HCT116 (cell line): ENCODE measurements at regions not wholly inside any gene's neighbourhood (a gene's known extent, or its start where the extent isn't known, plus 50 kb on each side); places are given as distances from the start of the nearest gene placed in this dataset.

Experiments used
- ATAC-seq: fragments of 200-7000 bp; cut with Tn5 transposase; 2 replicates; pipeline ENCODE4 v1.9.1; 2020; ENCODE audit warnings: mild to moderate bottlenecking, moderate library complexity
- BruUV-seq: library from RNA; stranded (reverse); fragments of 400-500 nt; replicated peaks from 2 replicates; lab custom pipeline; 2021; lab: Mats Ljungman, UMichigan
- CTCF ChIA-PET: fragments of 300-600 bp; sonication (Branson Sonifier 250); formaldehyde crosslinking; loops from one replicate; lab custom pipeline; 2021; ENCODE audit warnings: antibody characterized with exemption; lab: Charles Lee
- POLR2A ChIA-PET: fragments of 300-600, 350-600 bp; sonication (Branson Sonifier 250); formaldehyde crosslinking; loops from one replicate; lab custom pipeline; 2021; ENCODE audit warnings: antibody characterized with exemption; lab: Charles Lee
- RAD21 ChIA-PET, 2 experiments: fragments of 300-600 bp; sonication (Branson Sonifier 250); formaldehyde crosslinking; loops; one replicate each; lab custom pipeline; 2023; ENCODE audit warnings: low total read pairs in 2 of 2; ENCODE audit not compliant: uncharacterized antibody in 2 of 2, unreplicated experiment in 2 of 2, low non-redundant PET in 1 of 2; lab: Charles Lee
- DNase-seq: peaks from one replicate; pipeline ENCODE4 v3.0.0-alpha.2; 2010; ENCODE audit warnings: low read depth, low spot score
- H2AFZ ChIP-seq: fragments of 200-600 bp; shearing (Covaris generic), sonication (generic); 2 replicates; pipeline ENCODE4 v1.6.1; 2017; ENCODE audit warnings: low read depth, mixed run types, mixed read lengths, antibody characterized with exemption, low read length; ENCODE audit not compliant: poor library complexity, severe bottlenecking
- H3K27ac ChIP-seq: 2 replicates; pipeline ENCODE4 v1.5.1; 2012; ENCODE audit warnings: low read depth, low read length
- H3K27me3 ChIP-seq: fragments of 200-600 bp; sonication (generic); 2 replicates; pipeline ENCODE4 v1.6.1; 2016; ENCODE audit warnings: mixed run types, low read length, mixed read lengths; ENCODE audit not compliant: insufficient read depth
- H3K36me3 ChIP-seq, 2 experiments: fragments of 200-500 bp in 1 of 2; fragments of 200-600 bp in 1 of 2; sonication (Bioruptor generic) in 1 of 2; sonication (generic) in 1 of 2; 2 replicates each; pipeline versions ENCODE4 v1.5.1 to v1.6.1; 2014 to 2016; ENCODE audit warnings: low read length in 2 of 2, inconsistent platforms in 1 of 2, mixed read lengths in 1 of 2, mixed run types in 1 of 2; ENCODE audit not compliant: insufficient read depth in 2 of 2, control insufficient read depth in 1 of 2
- H3K4me1 ChIP-seq, 2 experiments: fragments of 200-600 bp in 1 of 2; sonication (generic) in 1 of 2; 2 replicates each; pipeline versions ENCODE4 v1.5.1 to v1.6.1; 2012 to 2017; ENCODE audit warnings: low read length in 2 of 2, inconsistent platforms in 1 of 2, mild to moderate bottlenecking in 1 of 2, mixed read lengths in 1 of 2, mixed run types in 1 of 2, moderate library complexity in 1 of 2; ENCODE audit not compliant: insufficient read depth in 2 of 2, control insufficient read depth in 1 of 2
- H3K4me2 ChIP-seq: fragments of 200-600 bp; sonication (generic); 2 replicates; pipeline ENCODE4 v1.6.1; 2017; ENCODE audit warnings: mixed run types, low read length, mixed read lengths
- H3K4me3 ChIP-seq, 2 experiments: fragments of 200-600 bp in 1 of 2; sonication (generic) in 1 of 2; replicated peaks in 1 of 2; 2 replicates each; pipeline ENCODE4 v1.5.1; 2011 to 2016; ENCODE audit warnings: low read length in 2 of 2, control low read depth in 1 of 2, low read depth in 1 of 2, mild to moderate bottlenecking in 1 of 2, mixed read lengths in 1 of 2, mixed run types in 1 of 2
- H3K79me2 ChIP-seq: fragments of 200-600 bp; sonication (generic); 2 replicates; pipeline ENCODE4 v1.6.1; 2017; ENCODE audit warnings: mild to moderate bottlenecking, mixed run types, low read length, moderate library complexity, mixed read lengths; ENCODE audit not compliant: insufficient read depth
- H3K9ac ChIP-seq: fragments of 200-600 bp; sonication (generic); 2 replicates; pipeline ENCODE4 v1.6.1; 2016; ENCODE audit warnings: low read length, mixed read lengths
- H3K9me2 ChIP-seq: fragments of 200-600 bp; sonication (generic), shearing (Covaris generic); 2 replicates; pipeline ENCODE4 v1.6.1; 2017; ENCODE audit warnings: mixed run types, mild to moderate bottlenecking, moderate library complexity; ENCODE audit not compliant: insufficient read depth
- H3K9me3 ChIP-seq, 2 experiments: fragments of 200-500 bp in 1 of 2; fragments of 200-600 bp in 1 of 2; sonication (Bioruptor generic) in 1 of 2; sonication (generic) in 1 of 2; 2 replicates each; pipeline ENCODE4 v1.6.1; 2014 to 2017; ENCODE audit warnings: low read length in 2 of 2, mixed read lengths in 2 of 2, inconsistent platforms in 1 of 2, low read depth in 1 of 2, mild to moderate bottlenecking in 1 of 2, mixed run types in 1 of 2, moderate library complexity in 1 of 2; ENCODE audit not compliant: control insufficient read depth in 1 of 2, insufficient read depth in 1 of 2
- H4K20me1 ChIP-seq: fragments of 200-600 bp; sonication (generic), shearing (Covaris generic); 2 replicates; pipeline ENCODE4 v1.6.1; 2017; ENCODE audit warnings: mixed run types, mild to moderate bottlenecking, moderate library complexity; ENCODE audit not compliant: insufficient read depth
- CEBPB ChIP-seq: IDR thresholded peaks from 2 replicates; pipeline ENCODE4 v1.6.1; 2012; ENCODE audit warnings: low read depth
- EGR1 ChIP-seq: IDR thresholded peaks from 2 replicates; pipeline ENCODE4 v1.6.1; 2012; ENCODE audit warnings: low read depth
- ELF1 ChIP-seq: IDR thresholded peaks from 2 replicates; pipeline ENCODE4 v1.6.1; 2012; ENCODE audit warnings: low read depth, borderline replicate concordance
- EZH2 ChIP-seq: fragments of 200-600 bp; sonication (generic); IDR thresholded peaks from 2 replicates; pipeline ENCODE4 v1.6.1; 2017; ENCODE audit warnings: antibody characterized with exemption, mixed run types
- EZH2phosphoT487 ChIP-seq: fragments of 200-600 bp; IDR thresholded peaks from 2 replicates; pipeline ENCODE4 v1.6.1; 2018; ENCODE audit warnings: antibody characterized with exemption, borderline replicate concordance
- JUND ChIP-seq: IDR thresholded peaks from 2 replicates; pipeline ENCODE4 v1.6.1; 2012
- POLR2A ChIP-seq: IDR thresholded peaks from 2 replicates; pipeline ENCODE4 v1.7.0; 2011; ENCODE audit warnings: borderline replicate concordance; ENCODE audit not compliant: insufficient read depth, insufficient read length; ENCODE audit errors: extremely low read depth
- POLR2AphosphoS5 ChIP-seq: IDR thresholded peaks from 2 replicates; pipeline ENCODE4 v1.6.1; 2011; ENCODE audit warnings: mild to moderate bottlenecking, low read depth, low read length, moderate library complexity
- RAD21 ChIP-seq: IDR thresholded peaks from 2 replicates; pipeline ENCODE4 v1.6.1; 2012; ENCODE audit warnings: low read depth, mild to moderate bottlenecking
- SIN3A ChIP-seq: IDR thresholded peaks from 2 replicates; pipeline ENCODE4 v1.6.1; 2012; ENCODE audit warnings: low read depth
- TCF7L2 ChIP-seq: IDR thresholded peaks from 2 replicates; pipeline ENCODE4 v1.7.0; 2011; ENCODE audit warnings: borderline replicate concordance, inconsistent platforms; ENCODE audit not compliant: insufficient read depth, insufficient read length; ENCODE audit errors: extremely low read depth
- ZFX ChIP-seq: fragments of 450-650 bp; IDR thresholded peaks from 2 replicates; pipeline ENCODE4 v1.6.1; 2017
- ZNF274 ChIP-seq: fragments of 200-500 bp; sonication (Bioruptor generic); IDR thresholded peaks from 2 replicates; pipeline ENCODE4 v1.6.1; 2014; ENCODE audit warnings: mild to moderate bottlenecking, low read depth, low read length, inconsistent platforms
- intact Hi-C: fragments of 100-400 bp; cut with micrococcal nuclease; formaldehyde crosslinking; loops from 2 replicates; pipeline ENCODE4 v1.10.0; 2022
- TF ChIP-seq, protein P1 (sequence below): IDR thresholded peaks from 2 replicates; pipeline ENCODE4 v1.6.1; 2012; ENCODE audit warnings: low read depth

DNA sequence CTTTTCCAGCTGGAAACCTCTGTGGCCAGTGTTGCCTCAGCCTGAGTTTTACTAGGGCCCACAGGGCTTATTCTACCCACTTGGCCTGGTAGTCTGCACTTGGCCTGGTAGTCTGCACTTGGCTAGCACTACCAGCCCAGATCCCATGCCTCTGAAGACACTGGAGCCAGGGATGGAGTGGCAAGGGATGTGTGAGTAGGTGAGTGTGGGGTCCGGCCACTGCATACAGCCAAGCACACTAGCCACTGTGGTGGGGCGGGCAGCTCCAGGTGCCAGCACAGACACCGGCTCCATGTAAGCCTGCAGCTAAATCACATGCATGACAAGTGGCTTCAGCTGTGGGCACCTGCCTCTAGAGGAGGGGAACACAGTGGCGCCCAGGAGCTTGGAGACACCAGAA lies 63.4 kb upstream of the NAV3 start:
- ATAC-seq, result no peak
- Histone ChIP-seq H3K27ac (no peak overlapping the region), H3K27me3 (no peaks in the 10 kb centered on the region), H3K4me2 (no peak overlapping the region), H3K79me2 (no peaks in the 10 kb centered on the region), H3K4me3 (no peak overlapping the region), H3K9me2 (no peaks in the 10 kb centered on the region), H2AFZ (no peak overlapping the region), H4K20me1 (no peaks in the 10 kb centered on the region), H3K4me1 (no peaks in the 10 kb centered on the region), H3K9me3 (no peaks in the 10 kb centered on the region), H3K36me3 (no peaks in the 10 kb centered on the region), H3K9ac (no peak overlapping the region)
- BruUV-seq, result no TSS peak
- ChIA-PET CTCF (no interaction called here), POLR2A (no interaction called here), RAD21 (no interaction called here)
- intact Hi-C loops, result no loop called here
- no peak for DNase-seq
- no peak for TF ChIP-seq CEBPB
- TF ChIP-seq SIN3A, result no peak
- no peak for TF ChIP-seq RAD21
- TF ChIP-seq TCF7L2, result no peak
- TF ChIP-seq, protein P1, sequence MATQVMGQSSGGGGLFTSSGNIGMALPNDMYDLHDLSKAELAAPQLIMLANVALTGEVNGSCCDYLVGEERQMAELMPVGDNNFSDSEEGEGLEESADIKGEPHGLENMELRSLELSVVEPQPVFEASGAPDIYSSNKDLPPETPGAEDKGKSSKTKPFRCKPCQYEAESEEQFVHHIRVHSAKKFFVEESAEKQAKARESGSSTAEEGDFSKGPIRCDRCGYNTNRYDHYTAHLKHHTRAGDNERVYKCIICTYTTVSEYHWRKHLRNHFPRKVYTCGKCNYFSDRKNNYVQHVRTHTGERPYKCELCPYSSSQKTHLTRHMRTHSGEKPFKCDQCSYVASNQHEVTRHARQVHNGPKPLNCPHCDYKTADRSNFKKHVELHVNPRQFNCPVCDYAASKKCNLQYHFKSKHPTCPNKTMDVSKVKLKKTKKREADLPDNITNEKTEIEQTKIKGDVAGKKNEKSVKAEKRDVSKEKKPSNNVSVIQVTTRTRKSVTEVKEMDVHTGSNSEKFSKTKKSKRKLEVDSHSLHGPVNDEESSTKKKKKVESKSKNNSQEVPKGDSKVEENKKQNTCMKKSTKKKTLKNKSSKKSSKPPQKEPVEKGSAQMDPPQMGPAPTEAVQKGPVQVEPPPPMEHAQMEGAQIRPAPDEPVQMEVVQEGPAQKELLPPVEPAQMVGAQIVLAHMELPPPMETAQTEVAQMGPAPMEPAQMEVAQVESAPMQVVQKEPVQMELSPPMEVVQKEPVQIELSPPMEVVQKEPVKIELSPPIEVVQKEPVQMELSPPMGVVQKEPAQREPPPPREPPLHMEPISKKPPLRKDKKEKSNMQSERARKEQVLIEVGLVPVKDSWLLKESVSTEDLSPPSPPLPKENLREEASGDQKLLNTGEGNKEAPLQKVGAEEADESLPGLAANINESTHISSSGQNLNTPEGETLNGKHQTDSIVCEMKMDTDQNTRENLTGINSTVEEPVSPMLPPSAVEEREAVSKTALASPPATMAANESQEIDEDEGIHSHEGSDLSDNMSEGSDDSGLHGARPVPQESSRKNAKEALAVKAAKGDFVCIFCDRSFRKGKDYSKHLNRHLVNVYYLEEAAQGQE, result no peak
- no peak for TF ChIP-seq ZFX
- TF ChIP-seq EZH2, result no peak
- no peak for TF ChIP-seq EGR1
- no peak for TF ChIP-seq ELF1
- TF ChIP-seq JUND, result no peak
- no peak for TF ChIP-seq POLR2AphosphoS5
- no peak for TF ChIP-seq POLR2A
- TF ChIP-seq EZH2phosphoT487, result no peak
- no peak for TF ChIP-seq ZNF274
